Activated naive CD4-positive, alpha-beta T cell treated with anti-CD3 and anti-CD28 coated beads, Interleukin-2, amount 50 U/mL, for 72 hours (primary cell): ENCODE measurements at regions not wholly inside any gene's neighbourhood (a gene's known extent, or its start where the extent isn't known, plus 50 kb on each side); places are given as distances from the start of the nearest gene placed in this dataset.
A peak's percentile ranks its signal among the peaks of the same experiment; 100 is the strongest.

Experiments
- ATAC-seq, 2 donors: fragments of 150-1000 bp; cut with Tn5 transposase; 2 replicates each; pipeline ENCODE4 v1.10.0; 2021; ENCODE audit warnings: mild to moderate bottlenecking in 2 of 2, moderate library complexity in 2 of 2
- DNase-seq, 2 donors: peaks; one replicate each; pipeline ENCODE4 v3.0.0; 2021 to 2022; ENCODE audit warnings: low spot score in 2 of 2
- H3K27ac Mint-ChIP-seq, 2 donors: one replicate each; pipeline ENCODE4 v1.8.0; 2022; ENCODE audit warnings: mild to moderate bottlenecking in 2 of 2, mixed read lengths in 2 of 2
- H3K36me3 Mint-ChIP-seq, 2 donors: one replicate each; pipeline ENCODE4 v1.8.0; 2022; ENCODE audit warnings: mixed read lengths in 2 of 2
- H3K9me3 Mint-ChIP-seq, 2 donors: one replicate each; pipeline ENCODE4 v1.8.0; 2022; ENCODE audit warnings: mixed read lengths in 2 of 2

DNA sequence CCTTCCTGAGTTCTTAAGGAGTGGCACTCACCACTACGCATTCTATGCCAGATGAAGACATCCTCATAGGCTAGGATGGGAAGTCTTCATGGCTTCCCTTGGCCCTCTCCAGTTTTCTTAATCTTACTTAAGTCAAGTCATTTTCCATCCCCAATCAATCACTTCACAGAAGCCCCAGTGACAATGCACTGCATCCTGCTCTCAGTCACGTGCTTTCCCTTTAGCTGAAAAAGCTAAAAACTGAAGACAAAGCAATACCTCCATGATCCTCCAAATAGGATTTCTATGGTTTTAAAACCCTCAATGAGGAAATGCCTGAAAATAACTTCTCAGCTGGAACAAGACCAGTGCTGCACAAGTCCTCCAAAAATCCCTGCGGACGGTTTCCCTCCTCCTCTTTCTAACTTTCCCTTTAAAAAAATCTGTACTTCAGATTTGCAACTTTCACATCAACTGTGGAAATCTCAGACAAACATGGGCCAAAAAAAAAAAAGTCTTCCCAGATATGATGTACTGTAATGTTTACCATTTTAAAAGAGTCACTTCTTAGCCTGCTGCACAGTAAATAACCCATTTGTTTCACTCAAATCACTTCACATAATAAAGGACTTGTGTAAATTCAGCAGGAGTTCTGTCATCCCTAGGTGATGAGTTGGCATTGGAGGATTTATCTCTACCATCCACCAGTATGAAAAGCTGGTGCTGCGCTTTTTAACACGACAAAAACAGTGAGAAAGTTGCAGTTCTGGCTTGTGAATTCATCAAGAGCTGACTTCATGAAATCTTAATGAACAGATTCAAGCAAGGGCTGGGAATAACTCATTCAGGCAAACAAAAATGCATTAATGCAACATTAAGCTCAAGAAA, 590.0 kb upstream of the NOX3 start:
- Mint-ChIP-seq H3K27ac (no peak overlapping the region), H3K36me3 (peaks cover 0 to 14% of the 10 kb centered on the region in 2 donors), H3K9me3 (peaks cover 0 to 11% of the 10 kb centered on the region in 2 donors)
- DNase-seq (no peak), ATAC-seq (no peak)

DNA sequence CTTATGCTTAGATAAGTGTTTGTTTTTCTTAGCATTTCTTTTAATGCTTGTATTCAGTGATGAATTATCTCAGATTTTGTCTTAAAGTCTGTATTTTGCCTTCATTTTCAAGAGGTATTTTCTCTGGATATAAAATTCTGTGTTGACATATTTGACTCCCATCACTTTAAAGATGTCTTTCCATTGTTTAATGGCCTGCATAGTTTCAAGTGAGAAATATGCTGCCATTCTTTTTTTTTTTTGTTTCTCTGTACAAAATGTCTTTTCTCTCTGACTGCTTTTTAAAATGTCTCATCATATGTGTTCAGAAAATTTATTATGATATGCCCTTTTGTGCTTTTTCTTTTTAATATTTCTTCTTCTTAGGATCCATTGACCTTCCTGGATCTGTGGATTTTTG, 578.0 kb upstream of the NOX3 start:
- ATAC-seq, result no peak
- H3K27ac Mint-ChIP-seq, result no peak overlapping the region
- no peak for DNase-seq
- peaks cover 9 to 18% of the 10 kb centered on the region in 2 donors for H3K9me3 Mint-ChIP-seq
- peaks cover 0 to 16% of the 10 kb centered on the region in 2 donors for H3K36me3 Mint-ChIP-seq

GRCh38 chr6:156031516-156031915, 575.9 kb upstream of the NOX3 start:
- DNase-seq, result no peak
- Mint-ChIP-seq H3K27ac (no peak overlapping the region), H3K9me3 (peaks cover 9 to 18% of the 10 kb centered on the region in 2 donors), H3K36me3 (peaks cover 0 to 16% of the 10 kb centered on the region in 2 donors)
- no peak for ATAC-seq

- Mint-ChIP-seq H3K9me3 (peaks cover 12 to 24% of the 10 kb centered on the region in 2 donors), H3K36me3 (peaks cover 6 to 16% of the 10 kb centered on the region in 2 donors), H3K27ac (no peak overlapping the region)
- ATAC-seq (no peak), DNase-seq (no peak)
Measured at GRCh38 chr6:156030053-156030452, 574.4 kb upstream of the NOX3 start.

DNA sequence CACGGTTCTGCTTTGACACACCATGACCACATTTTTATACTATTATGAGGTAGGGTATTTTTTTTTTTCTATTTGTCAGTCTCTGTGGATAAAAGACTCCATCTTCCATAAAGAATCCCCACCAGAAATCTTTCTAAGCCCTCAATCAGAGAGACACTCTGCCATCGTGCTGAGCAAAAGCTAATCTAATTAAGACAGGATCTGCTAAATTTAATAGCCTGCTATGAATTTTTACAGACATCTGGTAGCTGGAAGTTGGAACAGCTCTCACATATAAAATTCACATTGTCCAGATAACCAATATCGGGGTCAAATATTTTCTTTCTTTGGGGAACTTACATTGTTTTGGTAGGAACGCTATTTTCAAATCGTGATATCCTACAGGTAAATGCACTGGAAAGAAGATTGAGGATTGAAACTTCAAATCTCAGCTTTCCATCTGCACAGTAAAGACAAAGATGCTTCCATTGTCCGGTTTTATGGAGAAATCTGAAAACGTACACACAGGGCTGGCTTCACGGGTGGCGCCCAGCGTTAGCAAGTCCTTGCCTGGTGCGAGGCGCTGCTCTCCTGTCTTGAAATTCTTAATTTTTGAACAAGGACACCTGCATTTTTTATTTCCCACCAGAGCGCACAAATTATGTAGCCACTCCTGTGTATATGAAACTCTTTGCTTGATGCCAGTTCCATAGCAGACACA, 573.8 kb upstream of the NOX3 start:
- ATAC-seq, result no peak
- Mint-ChIP-seq H3K27ac (peak overlapping the region in 1 of 2 donors; percentile 84), H3K36me3 (peaks cover 9 to 16% of the 10 kb centered on the region in 2 donors), H3K9me3 (peaks cover 14 to 27% of the 10 kb centered on the region in 2 donors)
- DNase-seq, result no peak

GRCh38 chr6:156028335-156029131, 572.9 kb upstream of the NOX3 start:
- peaks cover 15 to 28% of the 10 kb centered on the region in 2 donors for H3K9me3 Mint-ChIP-seq
- peak overlapping the region in 1 of 2 donors; percentile 84 for H3K27ac Mint-ChIP-seq

GRCh38 chr6:156027248-156027626, 571.6 kb upstream of the NOX3 start:
- Mint-ChIP-seq H3K27ac (no peak overlapping the region), H3K36me3 (peaks cover 9 to 11% of the 10 kb centered on the region in 2 donors), H3K9me3 (peaks cover 16 to 26% of the 10 kb centered on the region in 2 donors)
- DNase-seq, result no peak
- no peak for ATAC-seq

More at GRCh38 chr6:156028335-156029131, 572.9 kb upstream of the NOX3 start:
- peak; percentile 32 to 82 for ATAC-seq
- H3K36me3 Mint-ChIP-seq, result peaks cover 9 to 13% of the 10 kb centered on the region in 2 donors
- DNase-seq, result no peak

DNA sequence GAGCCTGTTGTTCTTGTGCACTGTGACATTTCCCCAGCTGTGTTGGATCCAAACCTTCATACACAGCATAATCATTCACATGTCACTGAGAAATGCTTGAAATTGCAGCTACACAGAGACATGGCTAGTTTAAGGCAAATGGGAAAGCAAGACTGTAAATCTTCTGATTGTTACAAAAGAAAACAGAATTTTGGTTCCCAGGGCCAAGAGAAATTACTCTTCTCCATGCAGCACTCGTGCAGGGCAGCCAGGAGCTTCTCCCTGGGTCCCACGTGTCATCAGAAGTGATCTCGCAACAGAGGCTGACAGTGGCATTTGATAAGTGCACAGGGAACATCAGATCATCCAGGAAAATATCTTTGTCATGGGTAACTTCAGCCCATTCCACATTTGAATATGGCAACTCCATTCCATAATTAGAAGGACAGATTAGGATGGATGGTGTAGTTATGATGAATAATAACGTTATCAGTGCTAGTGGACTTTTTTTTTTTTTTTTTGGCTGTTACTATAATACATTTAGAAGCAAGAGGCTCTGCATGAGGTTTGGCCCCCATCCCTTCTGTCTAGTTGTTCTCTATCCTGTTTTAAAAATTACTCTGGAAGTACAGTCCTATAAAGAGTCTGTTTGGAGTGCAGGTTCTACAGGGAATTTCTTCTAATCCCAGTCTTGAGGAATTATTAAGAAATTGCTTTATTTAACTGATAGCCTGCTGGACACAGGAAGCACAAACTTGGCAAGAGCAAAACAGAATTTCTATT, 571.0 kb upstream of the NOX3 start:
- Mint-ChIP-seq H3K9me3 (peaks cover 16 to 22% of the 10 kb centered on the region in 2 donors), H3K36me3 (peaks cover 7 to 9% of the 10 kb centered on the region in 2 donors), H3K27ac (no peak overlapping the region)
- ATAC-seq, result no peak
- DNase-seq, result no peak

DNA sequence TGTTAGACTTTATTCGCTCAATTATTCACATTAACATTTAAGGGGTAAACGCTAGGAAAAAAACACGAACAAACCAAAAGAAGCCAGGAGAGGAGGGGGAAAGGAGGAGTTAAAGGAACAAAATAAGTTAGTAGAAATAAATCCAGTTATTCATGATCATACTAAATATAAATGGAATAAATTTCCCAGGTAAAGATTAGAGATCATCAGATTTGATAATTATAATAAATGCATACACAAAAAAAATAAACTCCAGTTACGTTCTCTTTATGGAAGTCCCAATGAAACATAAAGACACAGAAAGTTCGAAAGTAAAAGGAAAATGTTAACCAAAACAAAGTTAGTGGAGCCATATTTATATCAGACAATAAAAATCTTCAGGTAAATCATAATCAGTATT, 568.7 kb upstream of the NOX3 start:
- H3K9me3 Mint-ChIP-seq, result peaks cover 16 to 22% of the 10 kb centered on the region in 2 donors
- peaks cover 7 to 9% of the 10 kb centered on the region in 2 donors for H3K36me3 Mint-ChIP-seq
- DNase-seq (no peak), ATAC-seq (no peak)
- no peak overlapping the region for H3K27ac Mint-ChIP-seq

DNA sequence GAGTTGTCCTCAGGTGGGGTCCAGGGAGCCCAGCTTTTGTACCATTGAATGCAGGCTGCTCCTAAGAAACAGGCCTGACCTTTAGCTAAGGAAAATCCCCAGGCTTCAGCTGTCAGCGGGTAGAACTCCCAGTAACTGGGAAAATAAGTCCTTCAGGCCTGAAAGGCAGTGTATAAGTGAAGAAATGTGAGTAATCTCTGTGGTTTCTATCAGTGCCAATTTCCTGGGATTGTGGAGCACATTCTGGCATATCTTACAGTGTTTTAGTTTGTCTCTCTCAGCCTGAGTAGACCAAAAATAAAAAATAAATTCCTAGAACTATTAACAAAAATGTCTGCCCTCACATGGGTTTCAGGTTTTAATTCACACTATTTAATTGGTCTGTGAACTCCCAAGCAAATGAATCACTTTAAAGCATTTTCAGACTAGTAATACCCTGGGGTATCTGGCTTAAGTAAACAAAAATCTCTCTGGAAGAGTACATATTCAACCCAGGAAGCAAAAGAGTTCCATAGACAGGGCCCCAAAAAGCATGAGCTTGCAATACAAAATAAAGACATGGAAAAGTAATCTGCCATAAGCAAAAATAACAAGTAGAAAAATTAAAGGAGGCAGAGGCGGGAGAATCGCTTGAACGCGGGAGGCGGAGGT, 566.2 kb upstream of the NOX3 start:
- Mint-ChIP-seq H3K36me3 (peaks cover 7 to 9% of the 10 kb centered on the region in 2 donors), H3K27ac (no peak overlapping the region), H3K9me3 (peaks cover 16 to 22% of the 10 kb centered on the region in 2 donors)
- ATAC-seq (no peak), DNase-seq (no peak)

GRCh38 chr6:156017838-156018237, 562.2 kb upstream of the NOX3 start:
- Mint-ChIP-seq H3K27ac (no peak overlapping the region), H3K36me3 (peaks cover 13 to 20% of the 10 kb centered on the region in 2 donors), H3K9me3 (peaks cover 5 to 14% of the 10 kb centered on the region in 2 donors)
- ATAC-seq (no peak), DNase-seq (no peak)

GRCh38 chr6:156016186-156016976, 560.7 kb upstream of the NOX3 start:
- DNase-seq, result no peak
- H3K36me3 Mint-ChIP-seq, result peaks cover 13 to 20% of the 10 kb centered on the region in 2 donors
- no peak for ATAC-seq
- peaks cover 5 to 10% of the 10 kb centered on the region in 2 donors for H3K9me3 Mint-ChIP-seq
- no peak overlapping the region for H3K27ac Mint-ChIP-seq

- Mint-ChIP-seq H3K27ac (peak overlapping the region in 1 of 2 donors; percentile 44), H3K36me3 (peaks cover 13 to 20% of the 10 kb centered on the region in 2 donors), H3K9me3 (peaks cover 5 to 10% of the 10 kb centered on the region in 2 donors)
- DNase-seq (no peak), ATAC-seq (peak in 1 of 2 donors; percentile 35)
Measured at GRCh38 chr6:156013155-156013554, 557.5 kb upstream of the NOX3 start.

GRCh38 chr6:156009656-156010055, 554.0 kb upstream of the NOX3 start:
- H3K36me3 Mint-ChIP-seq, result peaks cover under 1 to 7% of the 10 kb centered on the region in 2 donors
- DNase-seq (no peak), ATAC-seq (peak; percentile 63 to 71)
- no peak overlapping the region for H3K27ac Mint-ChIP-seq
- H3K9me3 Mint-ChIP-seq, result no peaks in the 10 kb centered on the region

- ATAC-seq (no peak), DNase-seq (no peak)
- Mint-ChIP-seq H3K27ac (no peak overlapping the region), H3K9me3 (no peaks in the 10 kb centered on the region), H3K36me3 (no peaks in the 10 kb centered on the region)
Measured at GRCh38 chr6:156004796-156005195, 549.2 kb upstream of the NOX3 start.
